Activated gamma-delta T cell treated with anti-CD3 and anti-CD28 coated beads, Interleukin-2, amount 50 U/mL, for 16 hours (primary cell): ENCODE measurements at regions not wholly inside any gene's neighbourhood (a gene's known extent, or its start where the extent isn't known, plus 50 kb on each side); places are given as distances from the start of the nearest gene placed in this dataset.

Experiments
- DNase-seq: peaks from one replicate; pipeline ENCODE4 v3.0.0-alpha.2; 2020; ENCODE audit warnings: low read depth

- no peak for DNase-seq
These were observed 59.4 kb upstream of the ASIC2 start for GRCh38 chr17:33352526-33352925.

GRCh38 chr17:33356266-33356665, 63.2 kb upstream of the ASIC2 start:
- DNase-seq = no peak

- no peak for DNase-seq
These were observed 70.4 kb upstream of the ASIC2 start for GRCh38 chr17:33363475-33363874.

GRCh38 chr17:33366960-33367359, 73.9 kb upstream of the ASIC2 start:
- no peak for DNase-seq

- no peak for DNase-seq
These were observed 76.1 kb upstream of the ASIC2 start for GRCh38 chr17:33369149-33369548.

- DNase-seq = no peak
These were observed 76.8 kb upstream of the ASIC2 start for GRCh38 chr17:33369876-33370275.

- DNase-seq = no peak
These were observed 77.3 kb upstream of the ASIC2 start for GRCh38 chr17:33370401-33370800.

- DNase-seq = no peak
These were observed 78.3 kb upstream of the ASIC2 start for GRCh38 chr17:33371377-33371776.

GRCh38 chr17:33373273-33373672, 80.2 kb upstream of the ASIC2 start:
- DNase-seq = no peak

- DNase-seq = no peak
These were observed 82.0 kb upstream of the ASIC2 start for GRCh38 chr17:33375103-33375502.

GRCh38 chr17:33375783-33376182, 82.7 kb upstream of the ASIC2 start:
- no peak for DNase-seq

- DNase-seq = no peak
These were observed 84.9 kb upstream of the ASIC2 start for GRCh38 chr17:33377837-33378595.

GRCh38 chr17:33381201-33381600, 88.1 kb upstream of the ASIC2 start:
- no peak for DNase-seq

- DNase-seq = no peak
These were observed 90.5 kb upstream of the ASIC2 start for GRCh38 chr17:33383488-33384023.

- no peak for DNase-seq
These were observed 92.0 kb upstream of the ASIC2 start for GRCh38 chr17:33385133-33385532.

GRCh38 chr17:33385713-33386112, 92.6 kb upstream of the ASIC2 start:
- DNase-seq = no peak

GRCh38 chr17:33387406-33387805, 94.3 kb upstream of the ASIC2 start:
- no peak for DNase-seq

- no peak for DNase-seq
These were observed 96.5 kb upstream of the ASIC2 start for GRCh38 chr17:33389504-33390135.

- DNase-seq = no peak
These were observed 97.5 kb upstream of the ASIC2 start for GRCh38 chr17:33390479-33391176.

GRCh38 chr17:33396818-33397217, 103.7 kb upstream of the ASIC2 start:
- no peak for DNase-seq

- DNase-seq = no peak
These were observed 105.3 kb upstream of the ASIC2 start for GRCh38 chr17:33398386-33398785.

- DNase-seq = no peak
These were observed 108.2 kb upstream of the ASIC2 start for GRCh38 chr17:33401249-33401648.

GRCh38 chr17:33403194-33403593, 110.1 kb upstream of the ASIC2 start:
- DNase-seq = no peak
